ACC112 (cell line): ENCODE measurements at regions not wholly inside any gene's neighbourhood (a gene's known extent, or its start where the extent isn't known, plus 50 kb on each side); places are given as distances from the start of the nearest gene placed in this dataset.
"Not testable (repeated sequence)": the region's sequence is repeated elsewhere in the genome, so short reads cannot be mapped to it uniquely, and the experiment has no call there.

ENCODE experiments used
- H2AFZ ChIP-seq: fragments of 200-600 bp; sonication (generic); one replicate; pipeline ENCODE4 v1.6.0; 2017; ENCODE audit warnings: antibody characterized with exemption, low read length; ENCODE audit not compliant: unreplicated experiment
- H3K27ac ChIP-seq: fragments of 200-600 bp; sonication (generic); 2 replicates; pipeline ENCODE4 v1.5.1; 2014; ENCODE audit warnings: low read depth, mild to moderate bottlenecking, antibody characterized with exemption, low read length, moderate library complexity
- H3K27me3 ChIP-seq: fragments of 200-600 bp; sonication (generic); 2 replicates; pipeline ENCODE4 v1.6.1; 2014; ENCODE audit warnings: mild to moderate bottlenecking, antibody characterized with exemption, low read length, moderate library complexity, mixed read lengths; ENCODE audit not compliant: insufficient read depth
- H3K36me3 ChIP-seq: fragments of 200-600 bp; sonication (generic); 2 replicates; pipeline ENCODE4 v1.6.1; 2016; ENCODE audit warnings: mild to moderate bottlenecking, antibody characterized with exemption, low read length, moderate library complexity, mixed read lengths; ENCODE audit not compliant: insufficient read depth
- H3K4me1 ChIP-seq: fragments of 200-600 bp; sonication (generic); one replicate; pipeline ENCODE4 v1.6.1; 2016; ENCODE audit warnings: low read length, mixed read lengths; ENCODE audit not compliant: insufficient read depth, unreplicated experiment, control insufficient read depth
- H3K4me3 ChIP-seq: fragments of 200-600 bp; sonication (generic); 2 replicates; pipeline ENCODE4 v1.5.1; 2014; ENCODE audit warnings: mild to moderate bottlenecking, low read depth, low read length
- H3K79me2 ChIP-seq: fragments of 200-600 bp; sonication (generic); one replicate; pipeline ENCODE4 v1.6.0; 2016; ENCODE audit warnings: low read length; ENCODE audit not compliant: control insufficient read depth, unreplicated experiment, insufficient read depth

DNA sequence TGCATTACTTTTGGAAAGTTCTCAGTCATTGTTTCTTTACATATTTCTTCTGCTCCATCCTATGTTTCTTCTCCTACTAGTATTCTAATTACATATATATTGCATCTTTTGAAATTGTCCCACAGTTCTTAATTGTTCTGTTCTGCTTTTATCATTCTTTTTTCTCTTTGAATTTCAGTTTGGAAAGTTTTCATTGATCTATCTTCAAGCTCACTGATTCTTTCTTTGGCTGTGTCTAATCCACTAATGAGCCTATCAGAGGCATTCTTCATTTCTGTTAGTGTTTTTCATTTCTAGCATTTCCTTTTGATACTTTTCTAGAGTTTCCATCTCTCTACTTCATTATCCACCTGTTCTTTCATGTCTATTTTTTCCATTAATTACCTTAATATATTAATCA is 159.0 kb upstream of the KCNJ15 start:
- no peaks in the 10 kb centered on the region for H3K79me2 ChIP-seq
- no peak overlapping the region for H3K4me3 ChIP-seq
- no peaks in the 10 kb centered on the region for H3K36me3 ChIP-seq
- H3K27ac ChIP-seq: no peak overlapping the region
- no peak overlapping the region for H2AFZ ChIP-seq
- H3K4me1 ChIP-seq: no peaks in the 10 kb centered on the region
- H3K27me3 ChIP-seq: peaks cover 76% of the 10 kb centered on the region

DNA sequence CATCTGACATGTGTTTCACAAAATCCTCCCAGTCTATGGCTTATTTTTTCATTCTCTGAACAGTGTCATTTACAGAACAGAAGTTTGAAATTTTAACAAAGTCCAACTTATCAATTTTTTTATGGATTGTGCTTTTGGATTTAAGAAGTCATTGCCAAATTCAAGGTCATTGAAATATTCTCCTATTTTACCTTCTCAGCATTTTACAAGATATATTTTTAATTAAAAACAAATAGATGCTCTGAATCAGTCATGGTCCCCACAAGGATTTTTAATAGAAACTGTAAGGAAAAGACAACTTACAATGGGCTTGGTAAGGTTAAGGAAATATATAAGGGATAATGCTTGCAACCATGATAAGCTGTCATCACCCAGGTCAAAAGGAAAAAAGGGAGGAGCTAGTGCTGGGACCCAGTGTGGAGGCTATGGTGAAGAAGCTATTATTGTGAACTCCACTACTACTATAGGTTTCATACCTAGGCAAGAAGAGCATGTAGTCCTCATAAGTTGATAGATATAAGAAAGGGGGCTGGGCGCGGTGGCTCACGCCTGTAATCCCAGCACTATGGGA is 144.5 kb upstream of the KCNJ15 start:
- Histone ChIP-seq H3K36me3 (no peaks in the 10 kb centered on the region), H3K4me1 (no peaks in the 10 kb centered on the region), H3K27ac (no peak overlapping the region), H3K4me3 (no peak overlapping the region), H3K79me2 (no peaks in the 10 kb centered on the region), H2AFZ (no peak overlapping the region), H3K27me3 (peaks cover 12% of the 10 kb centered on the region; the same call in 1 of the 2 replicates)

DNA sequence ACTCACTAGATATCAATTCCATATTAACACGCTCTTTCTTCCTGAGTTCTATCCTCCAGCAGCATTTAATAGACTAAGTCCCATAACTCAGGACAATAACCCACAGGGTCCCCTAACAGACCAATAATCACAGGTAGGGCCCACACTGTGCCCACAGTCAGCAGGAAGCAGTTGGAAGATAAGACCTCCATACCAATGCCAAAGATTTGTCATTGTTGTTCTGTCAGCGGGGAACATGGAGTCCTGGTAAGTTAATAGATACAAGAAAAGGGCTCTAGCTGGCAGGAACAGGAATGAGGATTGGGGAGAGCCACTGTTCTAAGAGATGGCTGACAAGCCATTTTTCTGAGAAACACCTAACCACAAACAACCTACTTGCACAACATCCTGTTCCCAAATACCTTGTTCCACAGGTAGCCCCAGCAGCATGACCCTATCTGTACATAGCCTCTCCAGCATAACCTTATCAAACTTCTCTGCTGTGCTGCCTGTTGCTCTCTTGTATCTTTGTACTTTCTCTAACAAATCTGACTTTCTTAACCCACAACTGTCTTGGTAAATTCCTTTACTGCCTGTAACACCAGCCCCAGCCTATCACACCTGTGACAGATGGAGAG is 142.0 kb upstream of the KCNJ15 start:
- no peak overlapping the region for H2AFZ ChIP-seq
- H3K27me3 ChIP-seq: peaks cover 12% of the 10 kb centered on the region; the same call in 1 of the 2 replicates
- no peaks in the 10 kb centered on the region for H3K36me3 ChIP-seq
- no peak overlapping the region for H3K4me3 ChIP-seq
- H3K79me2 ChIP-seq: no peaks in the 10 kb centered on the region
- H3K4me1 ChIP-seq: no peaks in the 10 kb centered on the region
- H3K27ac ChIP-seq: no peak overlapping the region

GRCh38 chr21:38115870-38116269 is 140.9 kb upstream of the KCNJ15 start:
- Histone ChIP-seq H3K36me3 (no peaks in the 10 kb centered on the region), H3K79me2 (no peaks in the 10 kb centered on the region), H3K27ac (no peak overlapping the region), H3K27me3 (peaks cover 12% of the 10 kb centered on the region; the same call in 1 of the 2 replicates), H3K4me3 (no peak overlapping the region), H2AFZ (no peak overlapping the region), H3K4me1 (no peaks in the 10 kb centered on the region)

GRCh38 chr21:38119793-38120192 is 137.0 kb upstream of the KCNJ15 start:
- no peak overlapping the region for H3K27ac ChIP-seq
- H3K4me1 ChIP-seq: no peaks in the 10 kb centered on the region
- no peak overlapping the region for H3K4me3 ChIP-seq
- no peaks in the 10 kb centered on the region for H3K36me3 ChIP-seq
- no peak overlapping the region for H2AFZ ChIP-seq
- no peaks in the 10 kb centered on the region for H3K79me2 ChIP-seq
- peaks cover 6% of the 10 kb centered on the region; the same call in 1 of the 2 replicates for H3K27me3 ChIP-seq

DNA sequence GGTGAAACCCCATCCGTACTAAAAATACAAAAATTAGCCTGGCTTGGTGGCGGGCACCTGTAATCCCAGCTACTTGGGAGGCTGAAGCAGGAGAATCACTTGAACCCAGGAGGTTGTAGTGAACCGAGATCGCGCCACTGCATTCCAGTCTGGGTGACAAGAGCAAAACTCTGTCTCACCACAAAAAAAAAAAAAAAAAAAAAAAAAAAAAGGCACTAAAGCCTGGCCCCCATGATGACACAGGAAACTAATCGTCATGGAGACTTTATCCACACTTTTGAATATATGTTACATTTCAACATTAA is 136.2 kb upstream of the KCNJ15 start:
- H3K4me1 ChIP-seq, H2AFZ ChIP-seq, H3K27ac ChIP-seq, H3K36me3 ChIP-seq, H3K27me3 ChIP-seq, H3K79me2 ChIP-seq, H3K4me3 ChIP-seq: not testable (repeated sequence)

DNA sequence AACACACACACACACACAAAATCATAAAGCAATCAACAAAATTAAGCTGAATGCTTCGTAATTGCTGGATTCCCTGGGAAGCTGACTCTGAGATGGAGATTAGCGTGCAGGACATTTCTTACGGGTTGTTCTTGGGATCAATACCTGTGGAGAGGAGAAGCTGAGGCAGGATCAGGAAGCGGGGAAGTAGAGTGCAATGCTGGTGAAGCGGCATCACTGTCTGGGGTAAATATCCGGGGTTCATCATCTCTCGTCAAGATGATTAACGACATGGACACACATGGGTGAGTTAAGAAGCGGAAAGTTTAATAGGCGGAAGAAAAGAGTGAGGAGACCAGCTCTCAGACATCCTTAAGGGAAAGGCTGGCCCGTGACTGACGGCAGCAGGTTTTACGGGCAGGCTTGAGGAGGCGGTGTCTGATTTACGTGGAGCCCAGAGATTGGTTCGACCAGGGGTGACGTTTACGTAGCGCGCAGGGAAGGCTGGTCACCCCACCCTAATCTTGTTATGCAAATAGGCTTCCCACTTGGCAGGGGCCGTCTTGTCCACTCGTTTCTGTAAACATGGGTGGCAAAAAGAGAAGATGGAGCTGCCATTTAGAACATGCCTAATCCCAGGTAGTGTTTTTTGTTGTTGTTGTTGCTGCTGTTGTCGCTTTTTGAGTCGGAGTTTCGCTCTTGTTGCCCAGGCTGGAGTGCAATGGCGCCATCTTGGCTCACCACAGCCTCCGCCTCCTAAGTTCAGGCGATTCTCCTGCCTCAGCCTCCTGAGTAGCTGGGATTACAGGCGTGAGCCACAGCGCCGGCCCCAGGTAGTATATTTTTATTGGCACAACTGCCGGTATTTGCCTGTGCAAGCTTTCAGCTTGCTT is 135.6 kb upstream of the KCNJ15 start:
- Histone ChIP-seq H3K4me3 (no peak overlapping the region), H3K36me3 (no peaks in the 10 kb centered on the region), H3K27me3 (peaks cover 14% of the 10 kb centered on the region; the same call in 1 of the 2 replicates), H2AFZ (no peak overlapping the region), H3K4me1 (no peaks in the 10 kb centered on the region), H3K79me2 (no peaks in the 10 kb centered on the region), H3K27ac (no peak overlapping the region)

DNA sequence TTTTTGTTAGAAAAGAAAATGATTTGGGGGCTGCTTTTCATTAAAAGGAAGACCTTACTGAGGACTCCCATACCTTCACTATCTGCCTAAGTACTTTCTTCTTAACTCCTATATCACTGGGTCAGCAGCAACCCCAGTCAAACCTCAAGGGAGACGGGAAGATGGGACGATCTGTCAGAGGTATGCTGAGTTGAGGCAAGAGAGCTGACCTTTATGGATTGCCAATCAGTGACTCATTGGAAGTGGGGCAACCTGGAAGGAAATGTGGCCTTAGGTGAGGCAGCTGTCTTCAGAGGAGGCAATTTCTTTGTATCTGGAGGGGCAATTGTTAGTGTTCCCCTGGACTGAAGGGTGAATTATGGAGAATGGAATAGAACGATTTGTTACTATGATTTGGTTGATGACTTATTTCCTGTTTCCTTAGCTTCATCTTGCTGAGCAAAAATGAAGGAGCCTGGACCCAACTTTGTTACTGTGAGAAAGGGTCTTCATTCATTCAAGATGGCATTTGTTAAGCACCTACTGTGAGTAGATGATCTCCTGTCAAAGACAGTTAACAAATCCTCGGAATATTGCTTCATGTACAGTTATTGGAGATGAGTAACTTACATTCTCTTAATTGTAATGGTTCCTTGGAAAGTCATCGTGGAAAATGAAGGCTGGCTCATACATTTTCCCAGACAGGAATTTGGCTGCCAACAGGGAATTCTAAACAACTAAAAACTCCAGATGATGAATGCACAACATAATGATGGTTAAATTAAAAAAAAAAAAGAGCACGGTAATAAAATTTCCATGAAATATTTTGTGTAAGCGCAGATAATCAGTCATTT is 134.7 kb upstream of the KCNJ15 start:
- Histone ChIP-seq H3K27me3 (peaks cover 15% of the 10 kb centered on the region; the same call in 1 of the 2 replicates), H3K4me1 (no peaks in the 10 kb centered on the region), H3K27ac (no peak overlapping the region), H2AFZ (no peak overlapping the region), H3K79me2 (no peaks in the 10 kb centered on the region), H3K36me3 (no peaks in the 10 kb centered on the region), H3K4me3 (no peak overlapping the region)

DNA sequence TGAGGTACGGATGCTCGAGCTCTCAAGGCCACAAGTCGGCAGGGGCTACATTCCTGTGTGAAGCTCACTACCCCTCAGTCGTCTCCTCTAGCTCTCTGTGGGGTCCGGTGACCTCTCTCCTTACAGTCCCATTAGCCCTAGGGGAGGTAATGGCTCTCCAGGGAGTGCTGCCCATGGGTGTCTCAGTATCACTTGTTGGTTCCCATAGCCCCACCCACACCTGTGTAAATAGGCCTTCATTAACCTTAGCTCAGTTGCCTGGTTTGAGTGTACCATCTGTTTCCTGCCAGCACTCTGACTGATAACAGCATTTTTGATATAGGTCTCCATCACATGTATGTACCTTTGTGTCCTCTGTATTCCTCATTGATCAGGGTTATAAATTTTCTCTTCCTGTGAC is 133.2 kb upstream of the KCNJ15 start:
- Histone ChIP-seq H2AFZ (no peak overlapping the region), H3K79me2 (no peaks in the 10 kb centered on the region), H3K36me3 (no peaks in the 10 kb centered on the region), H3K27me3 (peaks cover 23% of the 10 kb centered on the region), H3K27ac (no peak overlapping the region), H3K4me1 (no peaks in the 10 kb centered on the region), H3K4me3 (no peak overlapping the region)

DNA sequence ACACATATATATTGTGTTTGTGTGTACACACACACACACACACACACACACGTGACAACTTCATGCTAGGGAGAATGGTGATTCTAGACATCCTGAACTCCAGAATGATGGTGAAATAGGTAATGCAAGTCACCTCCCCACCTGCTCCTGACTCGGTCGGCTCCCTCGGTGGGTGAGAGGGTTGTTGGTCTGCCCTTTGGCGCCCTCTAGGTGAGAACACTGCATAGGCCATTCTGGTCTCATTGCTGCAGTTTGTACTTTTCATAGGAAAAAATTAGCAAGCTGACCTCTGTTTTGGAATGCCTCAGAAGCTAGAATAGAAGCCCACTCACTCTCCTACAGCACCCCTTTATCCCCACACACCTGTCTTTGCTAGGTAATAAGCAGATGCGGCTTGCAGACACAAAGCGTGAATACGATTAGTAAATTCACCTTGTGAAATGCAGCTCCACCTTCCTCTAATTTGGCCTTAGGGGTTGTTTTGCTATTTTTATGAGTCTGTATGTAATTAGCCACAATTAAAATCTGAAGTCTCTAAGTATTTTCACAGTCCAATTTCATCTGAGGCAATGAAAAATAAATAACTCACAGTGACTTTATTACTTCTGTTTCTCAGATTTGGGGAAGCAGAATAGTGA is 130.0 kb upstream of the KCNJ15 start:
- Histone ChIP-seq H3K4me1 (no peaks in the 10 kb centered on the region), H3K27me3 (peaks cover 55% of the 10 kb centered on the region), H3K4me3 (no peak overlapping the region), H3K79me2 (no peaks in the 10 kb centered on the region), H2AFZ (no peak overlapping the region), H3K36me3 (no peaks in the 10 kb centered on the region), H3K27ac (no peak overlapping the region)
